A549 (cell line): ENCODE measurements at regions not wholly inside any gene's neighbourhood (a gene's known extent, or its start where the extent isn't known, plus 50 kb on each side); places are given as distances from the start of the nearest gene placed in this dataset.

Experiments used
- ATAC-seq, 2 experiments: fragments of 200-7000 bp in 1 of 2; fragments of >200 bp in 1 of 2; cut with Nextera tagmentation in 1 of 2; cut with Tn5 transposase in 1 of 2; 3 replicates each; pipeline versions ENCODE4 v1.8.0 to v1.9.1; 2018 to 2020; ENCODE audit warnings: mild to moderate bottlenecking in 1 of 2, moderate library complexity in 1 of 2
- CTCF ChIA-PET: fragments of 300-600 bp; sonication (Branson Sonifier 250); formaldehyde crosslinking; extraction: SDS; loops from one replicate; lab custom pipeline; 2021; ENCODE audit warnings: antibody characterized with exemption, inconsistent platforms; lab: Yijun Ruan, JAX
- POLR2A ChIA-PET: fragments of 350-600 bp; formaldehyde crosslinking; extraction: SDS; loops from one replicate; lab custom pipeline; 2021; ENCODE audit warnings: antibody characterized with exemption, inconsistent platforms; lab: Yijun Ruan, JAX
- DNase-seq, 2 experiments: peaks; one replicate each; pipeline versions ENCODE4 v3.0.0 to v3.0.0-alpha.2; 2011 to 2016; ENCODE audit warnings: low read depth in 1 of 2, low spot score in 1 of 2
- FAIRE-seq: peaks from 2 replicates; lab custom pipeline; 2011; peaks lifted over from hg19 to GRCh38; lab: Jason Lieb, UNC
- H3K27ac ChIP-seq, 2 experiments: fragments of >200 bp; sonication (Bioruptor Twin); formaldehyde crosslinking; 3 replicates each; pipeline ENCODE4 v1.5.1; 2016 to 2017
- H3K4me1 ChIP-seq: fragments of >200 bp; sonication (Bioruptor Twin); formaldehyde crosslinking; 3 replicates; pipeline ENCODE4 v1.6.1; 2016
- H3K4me2 ChIP-seq: fragments of >200 bp; sonication (Bioruptor Twin); formaldehyde crosslinking; 3 replicates; pipeline ENCODE4 v1.6.1; 2016
- H3K4me3 ChIP-seq: fragments of >200 bp; sonication (Bioruptor Twin); formaldehyde crosslinking; 3 replicates; pipeline ENCODE4 v1.5.1; 2016
- H3K9me3 ChIP-seq: fragments of >200 bp; sonication (Bioruptor Twin); formaldehyde crosslinking; 3 replicates; pipeline ENCODE4 v1.6.1; 2016
- CHD2 ChIP-seq: fragments of 150-350 bp; IDR thresholded peaks from 2 replicates; pipeline ENCODE4 v1.6.1; 2014; ENCODE audit warnings: low read length; ENCODE audit not compliant: partially characterized antibody
- E2F6 ChIP-seq: IDR thresholded peaks from 2 replicates; pipeline ENCODE4 v1.6.1; 2012; ENCODE audit warnings: low read depth, borderline replicate concordance
- ESRRA ChIP-seq: fragments of 150-350 bp; IDR thresholded peaks from 2 replicates; pipeline ENCODE4 v1.6.1; 2014; ENCODE audit warnings: mild to moderate bottlenecking, low read length, borderline replicate concordance
- FOSB ChIP-seq: fragments of 250-450 bp; sonication (Bioruptor Pico); IDR thresholded peaks from 2 replicates; pipeline ENCODE4 v1.5.0; 2020; ENCODE audit warnings: mild to moderate bottlenecking, moderate library complexity
- HDAC2 ChIP-seq: fragments of 200-600 bp; sonication (generic); IDR thresholded peaks from 2 replicates; pipeline ENCODE4 v1.6.1; 2016
- HOXB5 ChIP-seq: fragments of 250-450 bp; sonication (Bioruptor Pico); IDR thresholded peaks from 2 replicates; pipeline ENCODE4 v1.5.0; 2020; ENCODE audit warnings: mild to moderate bottlenecking, moderate library complexity
- JUN ChIP-seq, 2 experiments: fragments of >200 bp; sonication (Bioruptor Twin); formaldehyde crosslinking; IDR thresholded peaks; 2 replicates in 1 of 2; 3 replicates in 1 of 2; pipeline ENCODE4 v1.6.1; 2016 to 2017
- MAZ ChIP-seq: fragments of 150-350 bp; IDR thresholded peaks from 2 replicates; pipeline ENCODE4 v1.6.1; 2014; ENCODE audit warnings: antibody characterized with exemption, low read depth, low read length, borderline replicate concordance
- POLR2A ChIP-seq: IDR thresholded peaks from 2 replicates; pipeline ENCODE4 v1.6.1; 2012; ENCODE audit warnings: mild to moderate bottlenecking, low read length
- RARB ChIP-seq: fragments of 250-450 bp; sonication (Bioruptor Pico); IDR thresholded peaks from 2 replicates; pipeline ENCODE4 v1.8.0; 2021; ENCODE audit warnings: mild to moderate bottlenecking, moderate library complexity
- RCOR1 ChIP-seq: fragments of 150-350 bp; IDR thresholded peaks from 2 replicates; pipeline ENCODE4 v1.6.1; 2014; ENCODE audit warnings: antibody characterized with exemption, low read length, low read depth
- REST ChIP-seq: fragments of 200-600 bp; sonication (generic); IDR thresholded peaks from 2 replicates; pipeline ENCODE4 v1.6.1; 2016; ENCODE audit warnings: antibody characterized with exemption, mild to moderate bottlenecking, moderate library complexity
- SMC3 ChIP-seq: fragments of >200 bp; sonication (Bioruptor Twin); formaldehyde crosslinking; IDR thresholded peaks from 3 replicates; pipeline ENCODE4 v1.6.1; 2018; ENCODE audit warnings: inconsistent platforms
- ZC3H11A ChIP-seq: fragments of 450-650 bp; IDR thresholded peaks from 2 replicates; pipeline ENCODE4 v1.6.1; 2014; ENCODE audit warnings: antibody characterized with exemption, mild to moderate bottlenecking
- ZSCAN20 ChIP-seq: fragments of 250-450 bp; sonication (Bioruptor Pico); IDR thresholded peaks from 2 replicates; pipeline ENCODE4 v1.8.0; 2022; ENCODE audit warnings: mild to moderate bottlenecking, moderate library complexity
- WGBS: methylation state at CpG from one replicate; pipeline ENCODE4 v1.1.6; 2017; ENCODE audit errors: missing lambda C conversion rate; 5-methylcytosine and 5-hydroxymethylcytosine counted together
- TF ChIP-seq, protein P1 (sequence below): IDR thresholded peaks from 2 replicates; pipeline ENCODE4 v1.6.1; 2012
- TF ChIP-seq, protein P2 (sequence below): fragments of 250-450 bp; sonication (Bioruptor Pico); IDR thresholded peaks from 2 replicates; pipeline ENCODE4 v1.5.0; 2021; ENCODE audit warnings: mild to moderate bottlenecking, moderate library complexity, borderline replicate concordance
- TF ChIP-seq, protein P3 (sequence below): fragments of >200 bp; sonication (Bioruptor Twin); formaldehyde crosslinking; IDR thresholded peaks from 2 replicates; pipeline ENCODE4 v1.6.1; 2016
- TF ChIP-seq, protein P4 (sequence below): fragments of >200 bp; sonication (Bioruptor Twin); formaldehyde crosslinking; IDR thresholded peaks from 3 replicates; pipeline ENCODE4 v1.6.1; 2016

DNA sequence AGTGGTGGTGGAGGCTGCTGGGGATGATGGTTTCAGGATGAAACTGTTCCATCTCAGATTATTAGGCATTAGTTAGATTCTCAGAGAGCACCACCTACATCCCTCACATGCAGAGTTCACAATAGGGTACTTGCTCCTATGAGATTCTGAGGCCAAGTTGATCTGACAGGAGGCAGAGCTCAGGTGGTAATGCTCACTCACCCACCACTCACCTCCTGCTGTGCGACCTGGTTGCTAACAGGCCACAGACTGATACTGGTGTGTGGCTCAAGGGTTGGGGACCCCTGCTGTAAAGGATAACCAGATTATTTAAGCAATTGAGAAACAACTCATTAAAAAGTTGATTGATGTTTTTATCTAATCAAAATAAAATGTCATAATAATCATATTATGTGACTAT, 248.5 kb downstream of the RERGL start (continued):
- no peak for TF ChIP-seq RCOR1

DNA sequence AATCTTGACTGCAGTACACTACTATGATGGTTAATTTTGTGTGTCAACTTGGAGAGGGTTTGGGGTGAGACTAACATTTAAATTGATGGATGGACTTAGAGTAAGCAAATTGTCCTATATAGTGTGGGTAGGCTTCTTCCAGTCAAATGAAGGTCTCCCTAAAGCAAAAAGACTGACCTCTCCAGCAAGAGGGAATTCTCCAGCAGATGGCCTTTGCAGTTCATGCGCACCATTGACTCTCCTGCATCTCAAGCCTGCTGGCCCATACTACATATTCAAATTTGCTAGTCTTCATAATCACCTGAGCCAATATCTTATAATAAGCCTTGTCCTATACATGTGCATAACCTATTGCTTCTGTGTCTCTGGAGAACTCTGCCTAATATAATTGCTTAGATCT, 260.2 kb downstream of the RERGL start:
- ChIA-PET CTCF (no interaction called here), POLR2A (no interaction called here)
- H3K27ac ChIP-seq, result no peak overlapping the region
- ATAC-seq (no peak), DNase-seq (no peak)
- no peaks in the 10 kb centered on the region for H3K4me1 ChIP-seq
- WGBS, result 69% methylated on average over 1 of the region's 1 CpG
- H3K4me3 ChIP-seq, result no peak overlapping the region
- TF ChIP-seq, protein P1, sequence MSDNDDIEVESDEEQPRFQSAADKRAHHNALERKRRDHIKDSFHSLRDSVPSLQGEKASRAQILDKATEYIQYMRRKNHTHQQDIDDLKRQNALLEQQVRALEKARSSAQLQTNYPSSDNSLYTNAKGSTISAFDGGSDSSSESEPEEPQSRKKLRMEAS, result no peak
- TF ChIP-seq, protein P2, sequence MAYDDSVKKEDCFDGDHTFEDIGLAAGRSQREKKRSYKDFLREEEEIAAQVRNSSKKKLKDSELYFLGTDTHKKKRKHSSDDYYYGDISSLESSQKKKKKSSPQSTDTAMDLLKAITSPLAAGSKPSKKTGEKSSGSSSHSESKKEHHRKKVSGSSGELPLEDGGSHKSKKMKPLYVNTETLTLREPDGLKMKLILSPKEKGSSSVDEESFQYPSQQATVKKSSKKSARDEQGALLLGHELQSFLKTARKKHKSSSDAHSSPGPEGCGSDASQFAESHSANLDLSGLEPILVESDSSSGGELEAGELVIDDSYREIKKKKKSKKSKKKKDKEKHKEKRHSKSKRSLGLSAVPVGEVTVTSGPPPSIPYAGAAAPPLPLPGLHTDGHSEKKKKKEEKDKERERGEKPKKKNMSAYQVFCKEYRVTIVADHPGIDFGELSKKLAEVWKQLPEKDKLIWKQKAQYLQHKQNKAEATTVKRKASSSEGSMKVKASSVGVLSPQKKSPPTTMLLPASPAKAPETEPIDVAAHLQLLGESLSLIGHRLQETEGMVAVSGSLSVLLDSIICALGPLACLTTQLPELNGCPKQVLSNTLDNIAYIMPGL (CRISPR knock-in tag), result no peak
- TF ChIP-seq, protein P3, sequence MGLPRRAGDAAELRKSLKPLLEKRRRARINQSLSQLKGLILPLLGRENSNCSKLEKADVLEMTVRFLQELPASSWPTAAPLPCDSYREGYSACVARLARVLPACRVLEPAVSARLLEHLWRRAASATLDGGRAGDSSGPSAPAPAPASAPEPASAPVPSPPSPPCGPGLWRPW, result no peak
- no peak for TF ChIP-seq E2F6
- TF ChIP-seq HOXB5, result no peak
- no peak for TF ChIP-seq ESRRA
- no peak for TF ChIP-seq SMC3
- TF ChIP-seq CHD2, result no peak
- TF ChIP-seq, protein P4, sequence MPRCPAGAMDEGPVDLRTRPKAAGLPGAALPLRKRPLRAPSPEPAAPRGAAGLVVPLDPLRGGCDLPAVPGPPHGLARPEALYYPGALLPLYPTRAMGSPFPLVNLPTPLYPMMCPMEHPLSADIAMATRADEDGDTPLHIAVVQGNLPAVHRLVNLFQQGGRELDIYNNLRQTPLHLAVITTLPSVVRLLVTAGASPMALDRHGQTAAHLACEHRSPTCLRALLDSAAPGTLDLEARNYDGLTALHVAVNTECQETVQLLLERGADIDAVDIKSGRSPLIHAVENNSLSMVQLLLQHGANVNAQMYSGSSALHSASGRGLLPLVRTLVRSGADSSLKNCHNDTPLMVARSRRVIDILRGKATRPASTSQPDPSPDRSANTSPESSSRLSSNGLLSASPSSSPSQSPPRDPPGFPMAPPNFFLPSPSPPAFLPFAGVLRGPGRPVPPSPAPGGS, result no peak
- no peak for TF ChIP-seq RARB (CRISPR knock-in tag)
- TF ChIP-seq FOSB (CRISPR knock-in tag), result no peak
- no peak for TF ChIP-seq MAZ
- TF ChIP-seq POLR2A, result no peak
- TF ChIP-seq, all 56 proteins: peak for 0
- Histone ChIP-seq H3K4me2 (no peak overlapping the region), H3K9me3 (no peaks in the 10 kb centered on the region)
- FAIRE-seq, result no peak

DNA sequence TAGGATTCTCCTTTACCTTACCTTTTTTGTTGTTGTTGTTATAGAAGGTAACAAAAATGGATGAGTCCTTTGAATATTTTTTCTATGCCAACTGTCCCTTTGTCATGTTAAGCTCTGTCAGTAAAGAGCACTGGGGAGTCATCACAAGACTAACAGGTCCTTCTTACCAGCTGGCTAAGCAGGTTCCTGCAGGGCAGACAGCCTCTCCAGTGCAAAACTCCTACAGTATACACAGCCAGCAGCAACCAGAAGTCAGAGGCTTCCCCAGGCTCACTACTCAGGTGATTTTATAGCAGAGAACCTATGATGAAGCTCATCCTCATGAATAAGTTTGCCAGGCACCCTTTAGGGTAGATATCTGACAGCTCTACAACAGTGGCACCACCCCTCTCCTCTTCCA, 271.1 kb downstream of the RERGL start:
- H3K4me2 ChIP-seq, result no peak overlapping the region
- H3K27ac ChIP-seq, result no peak overlapping the region
- H3K4me3 ChIP-seq, result no peak overlapping the region
- H3K9me3 ChIP-seq, result no peaks in the 10 kb centered on the region
- H3K4me1 ChIP-seq, result no peaks in the 10 kb centered on the region
- ATAC-seq (no peak), DNase-seq (no peak), FAIRE-seq (no peak)
- TF ChIP-seq JUN (IDR thresholded peaks at IDR 0.05) (no peak), RCOR1 (no peak), HDAC2 (no peak), ZC3H11A (no peak), ZSCAN20 (no peak), REST (no peak)
- TF ChIP-seq, protein P3, result no peak
- POLR2A ChIA-PET, result no interaction called here
- CTCF ChIA-PET, result no interaction called here
